ENCODE measurements at regions not wholly inside any gene's neighbourhood (a gene's known extent, or its start where the extent isn't known, plus 50 kb on each side); places are given as distances from the start of the nearest gene placed in this dataset.
"Not testable (repeated sequence)": the region's sequence is repeated elsewhere in the genome, so short reads cannot be mapped to it uniquely, and the experiment has no call there.

GRCh38 chr14:105686462-105687170, 160.2 kb downstream of the TMEM121 start:
- CTCF ChIA-PET; H3K27me3 ChIP-seq (replicated peaks in 1 of 4; ENCODE audit: control extremely low read depth in 1 of 4, control insufficient read depth in 3 of 4, insufficient read depth in 4 of 4, low read length in 3 of 4); H3K27me3 Mint-ChIP-seq; POLR2A ChIA-PET; H3K9ac ChIP-seq (ENCODE audit: low read length); H3K36me3 ChIP-seq (replicated peaks in 1 of 2; ENCODE audit: control extremely low read depth in 1 of 2, control insufficient read depth in 1 of 2, extremely low read depth in 1 of 2, insufficient read depth in 2 of 2, low read length in 1 of 2); H3K9me3 ChIP-seq (ENCODE audit: control extremely low read depth in 1 of 3, control insufficient read depth in 2 of 3, insufficient read depth in 1 of 3, low read length in 2 of 3); H3K4me2 ChIP-seq (replicated peaks; ENCODE audit: low read depth, low read length, poor library complexity, severe bottlenecking); H3K4me3 ChIP-seq (ENCODE audit: control extremely low read depth in 1 of 5, extremely low read depth in 1 of 5, insufficient read depth in 1 of 5, low read depth in 2 of 5, low read length in 4 of 5); H2AFZ ChIP-seq (ENCODE audit: insufficient read depth, low read depth, low read length, poor library complexity, severe bottlenecking); H3K9me3 Mint-ChIP-seq (ENCODE audit: insufficient read depth); H4K20me1 ChIP-seq (ENCODE audit: control insufficient read depth, insufficient read depth, low read length, poor library complexity, severe bottlenecking): not testable (repeated sequence)
- DNase-seq (peak; percentile 45), ATAC-seq (ENCODE audit: low read depth) (peak; percentile 41)
- Histone ChIP-seq H3K27ac (ENCODE audit: low read length in 2 of 2) (peak overlapping the region; percentile 81 to 87), H3K79me2 (ENCODE audit: control insufficient read depth, insufficient read depth, low read length) (peaks cover 58% of the 10 kb centered on the region), H3K4me1 (ENCODE audit: control insufficient read depth in 2 of 2, insufficient read depth in 2 of 2, low read length in 2 of 2) (peaks cover 75 to 88% of the 10 kb centered on the region in 2 donors)
- peaks cover 62% of the 10 kb centered on the region for H3K4me1 Mint-ChIP-seq
- intact Hi-C loops (cut with micrococcal nuclease): loop anchor here (10.0 kb wide), 1 partner anchor 168 kb away; no protein-coding TSS in a partner anchor
- H3K4me3 Mint-ChIP-seq: peak overlapping the region; percentile 54
- peak overlapping the region; percentile 96 for H3K27ac Mint-ChIP-seq
- 52% methylated on average over 4 of the region's 34 CpGs for WGBS (ENCODE audit: insufficient coverage)

GRCh38 chr14:105687171-105688022, 161.0 kb downstream of the TMEM121 start:
- CTCF ChIA-PET; H3K36me3 ChIP-seq (replicated peaks in 1 of 2; ENCODE audit: control extremely low read depth in 1 of 2, control insufficient read depth in 1 of 2, extremely low read depth in 1 of 2, insufficient read depth in 2 of 2, low read length in 1 of 2); H2AFZ ChIP-seq (ENCODE audit: insufficient read depth, low read depth, low read length, poor library complexity, severe bottlenecking); H3K4me3 ChIP-seq (ENCODE audit: control extremely low read depth in 1 of 5, extremely low read depth in 1 of 5, insufficient read depth in 1 of 5, low read depth in 2 of 5, low read length in 4 of 5); ATAC-seq (ENCODE audit: low read depth); H3K9me3 Mint-ChIP-seq (ENCODE audit: insufficient read depth); H4K20me1 ChIP-seq (ENCODE audit: control insufficient read depth, insufficient read depth, low read length, poor library complexity, severe bottlenecking); H3K9ac ChIP-seq (ENCODE audit: low read length); H3K27me3 Mint-ChIP-seq; POLR2A ChIA-PET; H3K9me3 ChIP-seq (ENCODE audit: control extremely low read depth in 1 of 3, control insufficient read depth in 2 of 3, insufficient read depth in 1 of 3, low read length in 2 of 3); H3K27me3 ChIP-seq (replicated peaks in 1 of 4; ENCODE audit: control extremely low read depth in 1 of 4, control insufficient read depth in 3 of 4, insufficient read depth in 4 of 4, low read length in 3 of 4): not testable (repeated sequence)
- Histone ChIP-seq H3K4me2 (replicated peaks; ENCODE audit: low read depth, low read length, poor library complexity, severe bottlenecking) (peak overlapping the region; percentile 28), H3K27ac (ENCODE audit: low read length in 2 of 2) (peak overlapping the region; percentile 81 to 87), H3K79me2 (ENCODE audit: control insufficient read depth, insufficient read depth, low read length) (peaks cover 58% of the 10 kb centered on the region), H3K4me1 (ENCODE audit: control insufficient read depth in 2 of 2, insufficient read depth in 2 of 2, low read length in 2 of 2) (peaks cover 75 to 89% of the 10 kb centered on the region in 2 donors)
- Mint-ChIP-seq H3K27ac (peak overlapping the region; percentile 96), H3K4me1 (peaks cover 62% of the 10 kb centered on the region), H3K4me3 (peak overlapping the region; percentile 54)
- DNase-seq: peak; percentile 53
- intact Hi-C loops (cut with micrococcal nuclease): loop anchor here (10.0 kb wide), 1 partner anchor 167 kb away; no protein-coding TSS in a partner anchor
- WGBS (ENCODE audit: insufficient coverage): 70% methylated on average over 18 of the region's 23 CpGs

- DNase-seq; H3K4me3 ChIP-seq (ENCODE audit: control extremely low read depth in 1 of 5, extremely low read depth in 1 of 5, insufficient read depth in 1 of 5, low read depth in 2 of 5, low read length in 4 of 5); H3K27me3 ChIP-seq (replicated peaks in 1 of 4; ENCODE audit: control extremely low read depth in 1 of 4, control insufficient read depth in 3 of 4, insufficient read depth in 4 of 4, low read length in 3 of 4); H3K9me3 Mint-ChIP-seq (ENCODE audit: insufficient read depth); H3K9ac ChIP-seq (ENCODE audit: low read length); H4K20me1 ChIP-seq (ENCODE audit: control insufficient read depth, insufficient read depth, low read length, poor library complexity, severe bottlenecking); POLR2A ChIA-PET; H3K9me3 ChIP-seq (ENCODE audit: control extremely low read depth in 1 of 3, control insufficient read depth in 2 of 3, insufficient read depth in 1 of 3, low read length in 2 of 3); H2AFZ ChIP-seq (ENCODE audit: insufficient read depth, low read depth, low read length, poor library complexity, severe bottlenecking); CTCF ChIA-PET; H3K27me3 Mint-ChIP-seq; H3K36me3 ChIP-seq (replicated peaks in 1 of 2; ENCODE audit: control extremely low read depth in 1 of 2, control insufficient read depth in 1 of 2, extremely low read depth in 1 of 2, insufficient read depth in 2 of 2, low read length in 1 of 2): not testable (repeated sequence)
- Histone ChIP-seq H3K4me2 (replicated peaks; ENCODE audit: low read depth, low read length, poor library complexity, severe bottlenecking) (peak overlapping the region; percentile 19), H3K79me2 (ENCODE audit: control insufficient read depth, insufficient read depth, low read length) (peaks cover 55% of the 10 kb centered on the region), H3K4me1 (ENCODE audit: control insufficient read depth in 2 of 2, insufficient read depth in 2 of 2, low read length in 2 of 2) (peaks cover 71 to 83% of the 10 kb centered on the region in 2 donors), H3K27ac (ENCODE audit: low read length in 2 of 2) (peak overlapping the region; percentile 73 to 81)
- H3K4me3 Mint-ChIP-seq: peak overlapping the region; percentile 54
- peaks cover 60% of the 10 kb centered on the region for H3K4me1 Mint-ChIP-seq
- H3K27ac Mint-ChIP-seq: peak overlapping the region; percentile 96
- peak; percentile 4 for ATAC-seq (ENCODE audit: low read depth)
- intact Hi-C loops (cut with micrococcal nuclease): loop anchor here (10.0 kb wide), 1 partner anchor 167 kb away; no protein-coding TSS in a partner anchor
- WGBS (ENCODE audit: insufficient coverage): 24% methylated on average over 9 of the region's 11 CpGs
These were observed 161.6 kb downstream of the TMEM121 start for GRCh38 chr14:105688023-105688351.
